Gastrocnemius medialis (tissue), 4 donors: ENCODE measurements at regions not wholly inside any gene's neighbourhood (a gene's known extent, or its start where the extent isn't known, plus 50 kb on each side); places are given as distances from the start of the nearest gene placed in this dataset.

ENCODE experiments used
- POLR2A ChIP-seq, 2 donors: fragments of 450-650 bp; IDR thresholded peaks; one replicate each; pipeline ENCODE4 v1.6.1; 2017; ENCODE audit warnings: antibody characterized with exemption in 2 of 2, mild to moderate bottlenecking in 2 of 2, moderate library complexity in 2 of 2
- TF ChIP-seq, protein P1 (sequence below), 5 experiments: fragments of 450-650 bp in 3 of 5; fragments of 200-600 bp in 2 of 5; sonication (generic) in 2 of 5; IDR thresholded peaks in 4 of 5; conservative IDR thresholded peaks in 1 of 5; 1 replicate in 4 of 5; 2 replicates in 1 of 5; pipeline ENCODE4 v1.5.1; 2016 to 2019; ENCODE audit warnings: antibody characterized with exemption in 5 of 5, mild to moderate bottlenecking in 3 of 5, moderate library complexity in 3 of 5

GRCh38 chr2:160555420-160556071 is 61.9 kb upstream of the RBMS1 start:
- TF ChIP-seq, protein P1, sequence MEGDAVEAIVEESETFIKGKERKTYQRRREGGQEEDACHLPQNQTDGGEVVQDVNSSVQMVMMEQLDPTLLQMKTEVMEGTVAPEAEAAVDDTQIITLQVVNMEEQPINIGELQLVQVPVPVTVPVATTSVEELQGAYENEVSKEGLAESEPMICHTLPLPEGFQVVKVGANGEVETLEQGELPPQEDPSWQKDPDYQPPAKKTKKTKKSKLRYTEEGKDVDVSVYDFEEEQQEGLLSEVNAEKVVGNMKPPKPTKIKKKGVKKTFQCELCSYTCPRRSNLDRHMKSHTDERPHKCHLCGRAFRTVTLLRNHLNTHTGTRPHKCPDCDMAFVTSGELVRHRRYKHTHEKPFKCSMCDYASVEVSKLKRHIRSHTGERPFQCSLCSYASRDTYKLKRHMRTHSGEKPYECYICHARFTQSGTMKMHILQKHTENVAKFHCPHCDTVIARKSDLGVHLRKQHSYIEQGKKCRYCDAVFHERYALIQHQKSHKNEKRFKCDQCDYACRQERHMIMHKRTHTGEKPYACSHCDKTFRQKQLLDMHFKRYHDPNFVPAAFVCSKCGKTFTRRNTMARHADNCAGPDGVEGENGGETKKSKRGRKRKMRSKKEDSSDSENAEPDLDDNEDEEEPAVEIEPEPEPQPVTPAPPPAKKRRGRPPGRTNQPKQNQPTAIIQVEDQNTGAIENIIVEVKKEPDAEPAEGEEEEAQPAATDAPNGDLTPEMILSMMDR (IDR thresholded peaks at IDR 0.05 in 4 of 5, conservative IDR thresholded peaks at IDR 0.05 in 1 of 5), result no peak
- TF ChIP-seq POLR2A (IDR thresholded peaks at IDR 0.05), result no peak
